ENCODE measurements at regions not wholly inside any gene's neighbourhood (a gene's known extent, or its start where the extent isn't known, plus 50 kb on each side); places are given as distances from the start of the nearest gene placed in this dataset.

GRCh38 chr5:155264809-155265208 is 251.3 kb downstream of the KIF4B start:
- TF ChIP-seq CHD1 (IDR thresholded peaks at IDR 0.05; ENCODE audit: low read depth, low read length) (no peak), CTCF (conservative IDR thresholded peaks at IDR 0.05; ENCODE audit: low read depth, low read length) (no peak), POLR2A (IDR thresholded peaks at IDR 0.05; ENCODE audit: low read depth, low read length) (no peak), MAFK (IDR thresholded peaks at IDR 0.05; ENCODE audit: low read depth, low read length) (no peak), RCOR1 (IDR thresholded peaks at IDR 0.05; ENCODE audit: insufficient replicate concordance, low read length) (no peak), BHLHE40 (IDR thresholded peaks at IDR 0.05; ENCODE audit: low read depth, low read length) (no peak), USF2 (IDR thresholded peaks at IDR 0.05; ENCODE audit: low read depth, low read length) (no peak), RAD21 (IDR thresholded peaks at IDR 0.05; ENCODE audit: low read length) (no peak), RFX5 (IDR thresholded peaks at IDR 0.05; ENCODE audit: low read depth, low read length) (no peak), SMC3 (IDR thresholded peaks at IDR 0.05; ENCODE audit: low read depth, low read length) (no peak), CEBPB (IDR thresholded peaks at IDR 0.05; ENCODE audit: low read depth, low read length) (no peak), MXI1 (IDR thresholded peaks at IDR 0.05; ENCODE audit: borderline replicate concordance, low read depth, low read length) (no peak), ELK1 (IDR thresholded peaks at IDR 0.05; ENCODE audit: borderline replicate concordance, low read depth, low read length) (no peak), NFE2L2 (IDR thresholded peaks at IDR 0.05; ENCODE audit: low read depth, low read length) (no peak)
